Esophagus mucosa (tissue), 1 donor: ENCODE measurements at regions not wholly inside any gene's neighbourhood (a gene's known extent, or its start where the extent isn't known, plus 50 kb on each side); places are given as distances from the start of the nearest gene placed in this dataset.

ENCODE experiments used
- ATAC-seq: fragments of 200-7000 bp; cut with Tn5 transposase; one replicate; pipeline ENCODE4 v1.9.1; 2020
- donor health status: DM: yes; HTN: yes; CAD: no.

- ATAC-seq = peak; percentile 33
Measured at GRCh38 chr14:22699801-22700564, 55.8 kb upstream of the OR6J1 start.

GRCh38 chr14:22713631-22713950, 52.9 kb upstream of the OXA1L start:
- ATAC-seq = no peak

- ATAC-seq = no peak
Measured at GRCh38 chr14:22715186-22715812, 51.2 kb upstream of the OXA1L start.

- ATAC-seq = no peak
Measured at GRCh38 chr14:22715890-22716289, 50.6 kb upstream of the OXA1L start.
